ENCODE measurements at regions not wholly inside any gene's neighbourhood (a gene's known extent, or its start where the extent isn't known, plus 50 kb on each side); places are given as distances from the start of the nearest gene placed in this dataset.

DNA sequence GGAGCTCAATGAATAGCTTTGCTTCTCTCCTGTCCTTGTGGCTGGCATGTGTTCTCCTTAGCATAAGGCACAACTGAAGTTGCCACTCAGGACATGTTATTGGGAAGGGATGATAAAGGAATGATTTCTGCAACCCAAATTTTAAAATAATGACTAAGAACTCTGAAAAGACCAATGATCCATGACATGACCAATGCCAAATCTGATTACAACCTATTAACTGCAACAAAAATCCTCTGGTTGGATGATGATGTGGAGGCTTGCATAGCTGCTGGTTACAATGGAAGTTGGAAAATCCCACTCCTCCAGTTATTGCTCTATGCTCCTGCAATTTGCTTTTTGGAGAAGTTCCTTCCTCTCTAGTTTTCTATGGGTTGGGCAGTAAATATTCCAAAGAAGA, 63.4 kb upstream of the FBXL4 start:
- Histone ChIP-seq H3K27ac (ENCODE audit: low read length) (no peak overlapping the region), H3K4me3 (ENCODE audit: control insufficient read depth in 1 of 2, extremely low read depth in 1 of 2, low read length in 1 of 2) (no peak overlapping the region), H3K27me3 (replicated peaks in 1 of 2; ENCODE audit: control insufficient read depth in 2 of 2, extremely low read depth in 1 of 2, insufficient read depth in 2 of 2, low read length in 1 of 2) (no peaks in the 10 kb centered on the region), H3K9me3 (no peaks in the 10 kb centered on the region), H3K4me1 (ENCODE audit: control insufficient read depth in 1 of 2, extremely low read depth in 1 of 2, insufficient read depth in 2 of 2, low read length in 2 of 2) (no peaks in the 10 kb centered on the region), H3K36me3 (ENCODE audit: control insufficient read depth in 2 of 2, extremely low read depth in 1 of 2, insufficient read depth in 1 of 2, low read length in 1 of 2) (no peaks in the 10 kb centered on the region)
- Mint-ChIP-seq H3K36me3 (no peaks in the 10 kb centered on the region), H3K9me3 (no peaks in the 10 kb centered on the region), H3K27ac (no peak overlapping the region), H3K27me3 (peaks cover 7 to 8% of the 10 kb centered on the region in 2 donors), H3K4me1 (no peaks in the 10 kb centered on the region), H3K4me3 (no peak overlapping the region)
- DNase-seq = no peak
- ATAC-seq (replicated peaks in 1 of 4) = no peak
- POLR2A ChIA-PET = no interaction called here
- CTCF ChIA-PET = interaction anchor here in 1 of 2 donors (0.7 kb wide), 1 partner anchor 10 kb away, joined by 3 read pairs; no protein-coding TSS in a partner anchor

DNA sequence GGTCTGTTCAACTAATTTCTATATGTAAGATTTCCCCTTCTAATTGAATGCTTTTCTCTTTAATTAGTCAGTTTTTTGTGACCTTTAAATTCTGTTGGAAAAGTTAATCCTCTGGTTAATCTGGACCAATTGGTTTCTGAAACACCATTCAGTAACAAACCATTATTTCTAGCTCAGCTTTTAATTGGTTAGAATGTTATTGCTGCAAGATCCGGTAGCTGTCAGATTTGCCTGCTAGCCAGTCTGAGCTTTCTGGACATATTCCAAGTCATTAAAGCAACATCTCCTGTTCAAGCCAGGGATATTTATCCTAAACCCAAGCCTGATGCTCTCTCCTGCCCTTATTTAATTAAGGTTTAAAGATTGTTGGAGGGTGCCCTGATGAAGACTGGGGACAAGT, 55.1 kb upstream of the FBXL4 start:
- peaks cover 4 to 11% of the 10 kb centered on the region in 2 donors for H3K27me3 Mint-ChIP-seq
- H3K9me3 Mint-ChIP-seq = no peaks in the 10 kb centered on the region
- no peak for ATAC-seq (replicated peaks in 1 of 4)
- H3K4me1 Mint-ChIP-seq = no peaks in the 10 kb centered on the region
- ChIA-PET POLR2A (no interaction called here), CTCF (no interaction called here)
- H3K27ac ChIP-seq (ENCODE audit: low read length) = no peak overlapping the region
- H3K36me3 ChIP-seq (ENCODE audit: control insufficient read depth in 2 of 2, extremely low read depth in 1 of 2, insufficient read depth in 1 of 2, low read length in 1 of 2) = no peaks in the 10 kb centered on the region
- H3K27ac Mint-ChIP-seq = no peak overlapping the region
- DNase-seq = no peak
- no peaks in the 10 kb centered on the region for H3K9me3 ChIP-seq
- no peak overlapping the region for H3K4me3 Mint-ChIP-seq
- no peaks in the 10 kb centered on the region for H3K27me3 ChIP-seq (replicated peaks in 1 of 2; ENCODE audit: control insufficient read depth in 2 of 2, extremely low read depth in 1 of 2, insufficient read depth in 2 of 2, low read length in 1 of 2)
- no peak overlapping the region for H3K4me3 ChIP-seq (ENCODE audit: control insufficient read depth in 1 of 2, extremely low read depth in 1 of 2, low read length in 1 of 2)
- H3K36me3 Mint-ChIP-seq = no peaks in the 10 kb centered on the region
- no peaks in the 10 kb centered on the region for H3K4me1 ChIP-seq (ENCODE audit: control insufficient read depth in 1 of 2, extremely low read depth in 1 of 2, insufficient read depth in 2 of 2, low read length in 2 of 2)
- WGBS (ENCODE audit: insufficient coverage) = no CpG with 5 or more reads among the region's 1 CpG

DNA sequence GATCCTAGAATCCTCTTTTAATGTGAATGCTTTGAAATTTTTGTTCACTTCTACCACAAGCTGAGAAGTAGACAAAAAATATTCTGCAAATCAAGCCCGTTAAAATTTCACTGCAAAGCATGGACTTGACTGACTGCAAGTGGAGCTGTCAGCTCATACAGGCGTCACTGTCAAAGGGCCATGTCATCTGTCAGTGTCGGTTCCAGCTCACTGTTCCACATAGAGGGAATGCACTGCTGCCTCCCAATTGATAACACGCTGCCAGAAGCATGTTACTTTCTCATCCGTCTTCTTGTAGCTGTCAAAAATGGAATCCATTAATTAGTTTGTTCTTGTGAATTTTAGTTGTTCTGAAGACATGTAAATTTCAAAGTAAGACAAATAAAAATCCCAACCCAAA, 50.4 kb upstream of the FBXL4 start:
- H3K4me1 ChIP-seq (ENCODE audit: control insufficient read depth in 1 of 2, extremely low read depth in 1 of 2, insufficient read depth in 2 of 2, low read length in 2 of 2) = no peaks in the 10 kb centered on the region
- H3K27me3 ChIP-seq (replicated peaks in 1 of 2; ENCODE audit: control insufficient read depth in 2 of 2, extremely low read depth in 1 of 2, insufficient read depth in 2 of 2, low read length in 1 of 2) = no peaks in the 10 kb centered on the region
- Mint-ChIP-seq H3K9me3 (no peaks in the 10 kb centered on the region), H3K4me1 (no peaks in the 10 kb centered on the region), H3K36me3 (no peaks in the 10 kb centered on the region), H3K4me3 (no peak overlapping the region), H3K27ac (no peak overlapping the region), H3K27me3 (peaks cover 18 to 22% of the 10 kb centered on the region in 2 donors)
- ChIA-PET POLR2A (interaction anchor here in 1 of 2 donors (0.5 kb wide), 1 partner anchor 34 kb away, joined by 4 read pairs; no protein-coding TSS in a partner anchor), CTCF (no interaction called here)
- no peak overlapping the region for H3K4me3 ChIP-seq (ENCODE audit: control insufficient read depth in 1 of 2, extremely low read depth in 1 of 2, low read length in 1 of 2)
- ATAC-seq (replicated peaks in 1 of 4) (no peak), DNase-seq (no peak)
- H3K27ac ChIP-seq (ENCODE audit: low read length) = no peak overlapping the region
- 87% methylated on average over 3 of the region's 5 CpGs for WGBS (ENCODE audit: insufficient coverage)
- H3K36me3 ChIP-seq (ENCODE audit: control insufficient read depth in 2 of 2, extremely low read depth in 1 of 2, insufficient read depth in 1 of 2, low read length in 1 of 2) = no peaks in the 10 kb centered on the region
- no peaks in the 10 kb centered on the region for H3K9me3 ChIP-seq

Data from T-cell (primary cell).